Calu3 (cell line): ENCODE measurements at regions not wholly inside any gene's neighbourhood (a gene's known extent, or its start where the extent isn't known, plus 50 kb on each side); places are given as distances from the start of the nearest gene placed in this dataset.
"Not testable (repeated sequence)": the region's sequence is repeated elsewhere in the genome, so short reads cannot be mapped to it uniquely, and the experiment has no call there.

Experiments
- BruUV-seq: library from RNA; stranded (reverse); fragments of 400-500 nt; replicated peaks from 2 replicates; lab custom pipeline; 2021; lab: Mats Ljungman, UMichigan
- CTCF ChIA-PET: fragments of 300-600 bp; sonication (Branson Sonifier 250); formaldehyde crosslinking; loops from one replicate; lab custom pipeline; 2022; ENCODE audit warnings: antibody characterized with exemption; lab: Charles Lee
- DNase-seq: peaks from one replicate; pipeline ENCODE4 v3.0.0; 2022
- H3K27ac Mint-ChIP-seq: one replicate; pipeline ENCODE4 v1.8.0; 2022; ENCODE audit warnings: mixed read lengths; ENCODE audit not compliant: unreplicated experiment
- H3K27me3 Mint-ChIP-seq: one replicate; pipeline ENCODE4 v1.8.0; 2022; ENCODE audit warnings: mixed read lengths; ENCODE audit not compliant: unreplicated experiment
- H3K36me3 Mint-ChIP-seq: one replicate; pipeline ENCODE4 v1.8.0; 2022; ENCODE audit warnings: mild to moderate bottlenecking, moderate library complexity, mixed read lengths; ENCODE audit not compliant: insufficient read depth, unreplicated experiment
- H3K4me1 Mint-ChIP-seq: one replicate; pipeline ENCODE4 v1.8.0; 2022; ENCODE audit warnings: mild to moderate bottlenecking, low read depth, mixed read lengths; ENCODE audit not compliant: unreplicated experiment
- H3K4me3 Mint-ChIP-seq: one replicate; pipeline ENCODE4 v1.8.0; 2022; ENCODE audit warnings: mild to moderate bottlenecking, low read depth, moderate library complexity, mixed read lengths; ENCODE audit not compliant: unreplicated experiment
- H3K9me3 Mint-ChIP-seq: one replicate; pipeline ENCODE4 v1.8.0; 2022; ENCODE audit warnings: low read depth, mixed read lengths; ENCODE audit not compliant: unreplicated experiment
- CTCF ChIP-seq: fragments of 200-600 bp; IDR thresholded peaks from one replicate; pipeline ENCODE4 v1.8.0; 2022; ENCODE audit warnings: antibody characterized with exemption; ENCODE audit not compliant: unreplicated experiment
- intact Hi-C: fragments of 100-400 bp; cut with micrococcal nuclease; formaldehyde crosslinking; loops from one replicate; pipeline ENCODE4 v1.10.0; 2022; ENCODE audit not compliant: unreplicated experiment

- Mint-ChIP-seq H3K9me3 (peaks cover 4% of the 10 kb centered on the region), H3K27ac (no peak overlapping the region), H3K27me3 (peaks cover 57% of the 10 kb centered on the region), H3K4me3 (no peak overlapping the region), H3K4me1 (no peaks in the 10 kb centered on the region), H3K36me3 (no peaks in the 10 kb centered on the region)
- intact Hi-C loops, result no loop called here
- no TSS peak for BruUV-seq
- DNase-seq, result no peak
- CTCF ChIA-PET, result no interaction called here
- TF ChIP-seq CTCF, result no peak
Measured at GRCh38 chr5:136820848-136821247, 455.5 kb upstream of the TRPC7 start.

- H3K4me3 Mint-ChIP-seq, result no peak overlapping the region
- peaks cover 2% of the 10 kb centered on the region for H3K9me3 Mint-ChIP-seq
- peak; percentile 9 for DNase-seq
- CTCF ChIA-PET, result no interaction called here
- intact Hi-C loops, result no loop called here
- H3K27ac Mint-ChIP-seq, result no peak overlapping the region
- no peaks in the 10 kb centered on the region for H3K4me1 Mint-ChIP-seq
- no peaks in the 10 kb centered on the region for H3K36me3 Mint-ChIP-seq
- TF ChIP-seq CTCF, result no peak
- H3K27me3 Mint-ChIP-seq, result peaks cover 47% of the 10 kb centered on the region
- BruUV-seq, result no TSS peak
Measured at GRCh38 chr5:136819526-136820302, 454.4 kb upstream of the TRPC7 start.

- CTCF ChIA-PET, result no interaction called here
- no peaks in the 10 kb centered on the region for H3K36me3 Mint-ChIP-seq
- no peak for DNase-seq
- no peak for TF ChIP-seq CTCF
- H3K4me1 Mint-ChIP-seq, result no peaks in the 10 kb centered on the region
- intact Hi-C loops, result no loop called here
- H3K9me3 Mint-ChIP-seq, result no peaks in the 10 kb centered on the region
- H3K4me3 Mint-ChIP-seq, result no peak overlapping the region
- BruUV-seq, result no TSS peak
- no peak overlapping the region for H3K27ac Mint-ChIP-seq
- H3K27me3 Mint-ChIP-seq, result peaks cover 42% of the 10 kb centered on the region
Measured at GRCh38 chr5:136816327-136816726, 451.0 kb upstream of the TRPC7 start.

- Mint-ChIP-seq H3K27me3 (peaks cover 41% of the 10 kb centered on the region), H3K27ac (no peak overlapping the region), H3K4me1 (no peaks in the 10 kb centered on the region), H3K9me3 (no peaks in the 10 kb centered on the region), H3K36me3 (no peaks in the 10 kb centered on the region), H3K4me3 (no peak overlapping the region)
- no peak for DNase-seq
- TF ChIP-seq CTCF, result no peak
- CTCF ChIA-PET, result interaction anchor here (0.7 to 1.1 kb wide), 2 partner anchors 10 to 238 kb away, joined by 3 to 4 read pairs; no protein-coding TSS in a partner anchor
- intact Hi-C loops, result no loop called here
- no TSS peak for BruUV-seq
Measured at GRCh38 chr5:136814619-136815378, 449.5 kb upstream of the TRPC7 start.

GRCh38 chr5:136812270-136812669, 446.9 kb upstream of the TRPC7 start:
- H3K36me3 Mint-ChIP-seq, H3K4me3 Mint-ChIP-seq, H3K9me3 Mint-ChIP-seq, H3K4me1 Mint-ChIP-seq, intact Hi-C loops, DNase-seq, CTCF ChIA-PET, H3K27ac Mint-ChIP-seq, BruUV-seq: not testable (repeated sequence)
- H3K27me3 Mint-ChIP-seq, result peaks cover 16% of the 10 kb centered on the region
